ENCODE measurements at regions not wholly inside any gene's neighbourhood (a gene's known extent, or its start where the extent isn't known, plus 50 kb on each side); places are given as distances from the start of the nearest gene placed in this dataset.

GRCh38 chr14:85468816-85469215, 61.1 kb upstream of the FLRT2 start:
- no peak for DNase-seq

GRCh38 chr14:85471156-85471555, 58.8 kb upstream of the FLRT2 start:
- DNase-seq: no peak

- DNase-seq: no peak
Observed at GRCh38 chr14:85471744-85472143, 58.2 kb upstream of the FLRT2 start.

- DNase-seq: no peak
Observed at GRCh38 chr14:85474431-85474830, 55.5 kb upstream of the FLRT2 start.

GRCh38 chr14:85475113-85475512, 54.8 kb upstream of the FLRT2 start:
- no peak for DNase-seq

GRCh38 chr14:85479306-85479705, 50.6 kb upstream of the FLRT2 start:
- no peak for DNase-seq

GRCh38 chr14:85479771-85480170, 50.2 kb upstream of the FLRT2 start:
- DNase-seq: no peak

Data from amygdala (tissue), 56 donors.